HFF-Myc (cell line): ENCODE measurements at regions not wholly inside any gene's neighbourhood (a gene's known extent, or its start where the extent isn't known, plus 50 kb on each side); places are given as distances from the start of the nearest gene placed in this dataset.

Experiments
- DNase-seq: peaks from one replicate; pipeline ENCODE4 v3.0.0-alpha.2; 2011; ENCODE audit warnings: low read depth; ENCODE audit errors: extremely low read depth
- H3K4me3 ChIP-seq: replicated peaks from 2 replicates; pipeline ENCODE4 v1.5.1; 2011; ENCODE audit warnings: low read depth, mild to moderate bottlenecking, control low read depth, low read length
- CTCF ChIP-seq: IDR thresholded peaks from 2 replicates; pipeline ENCODE4 v1.5.1; 2012; ENCODE audit warnings: mild to moderate bottlenecking, low read depth, low read length, control low read depth; ENCODE audit errors: missing control alignments

GRCh38 chr7:94161476-94161875 lies 157.3 kb upstream of the BET1 start:
- TF ChIP-seq CTCF, result no peak
- no peak overlapping the region for H3K4me3 ChIP-seq
- DNase-seq, result no peak

- no peak for TF ChIP-seq CTCF
- no peak for DNase-seq
- H3K4me3 ChIP-seq, result no peak overlapping the region
Observed at GRCh38 chr7:94169682-94170081, 165.5 kb upstream of the BET1 start.

GRCh38 chr7:94170836-94171235 lies 166.7 kb upstream of the BET1 start:
- H3K4me3 ChIP-seq, result no peak overlapping the region
- no peak for DNase-seq
- no peak for TF ChIP-seq CTCF

GRCh38 chr7:94173436-94173835 lies 169.3 kb upstream of the BET1 start:
- no peak for DNase-seq
- H3K4me3 ChIP-seq, result no peak overlapping the region
- no peak for TF ChIP-seq CTCF

GRCh38 chr7:94174375-94174774 lies 170.2 kb upstream of the BET1 start:
- DNase-seq, result no peak
- H3K4me3 ChIP-seq, result no peak overlapping the region
- no peak for TF ChIP-seq CTCF

GRCh38 chr7:94174956-94175355 lies 170.8 kb upstream of the BET1 start:
- H3K4me3 ChIP-seq, result no peak overlapping the region
- no peak for TF ChIP-seq CTCF
- no peak for DNase-seq

GRCh38 chr7:94176694-94177200 lies 172.6 kb upstream of the BET1 start:
- H3K4me3 ChIP-seq, result no peak overlapping the region
- no peak for DNase-seq

More at GRCh38 chr7:94176694-94177200, 172.6 kb upstream of the BET1 start:
- TF ChIP-seq CTCF, result no peak
